Cerebellar nuclear complex (tissue), 1 donor: ENCODE measurements at regions not wholly inside any gene's neighbourhood (a gene's known extent, or its start where the extent isn't known, plus 50 kb on each side); places are given as distances from the start of the nearest gene placed in this dataset.
"Not testable (repeated sequence)": the region's sequence is repeated elsewhere in the genome, so short reads cannot be mapped to it uniquely, and the experiment has no call there.

Source experiments
- DNase-seq, 2 experiments: peaks; one replicate each; lab custom pipeline; 2025; lab: John Stamatoyannopoulos, UW

DNA sequence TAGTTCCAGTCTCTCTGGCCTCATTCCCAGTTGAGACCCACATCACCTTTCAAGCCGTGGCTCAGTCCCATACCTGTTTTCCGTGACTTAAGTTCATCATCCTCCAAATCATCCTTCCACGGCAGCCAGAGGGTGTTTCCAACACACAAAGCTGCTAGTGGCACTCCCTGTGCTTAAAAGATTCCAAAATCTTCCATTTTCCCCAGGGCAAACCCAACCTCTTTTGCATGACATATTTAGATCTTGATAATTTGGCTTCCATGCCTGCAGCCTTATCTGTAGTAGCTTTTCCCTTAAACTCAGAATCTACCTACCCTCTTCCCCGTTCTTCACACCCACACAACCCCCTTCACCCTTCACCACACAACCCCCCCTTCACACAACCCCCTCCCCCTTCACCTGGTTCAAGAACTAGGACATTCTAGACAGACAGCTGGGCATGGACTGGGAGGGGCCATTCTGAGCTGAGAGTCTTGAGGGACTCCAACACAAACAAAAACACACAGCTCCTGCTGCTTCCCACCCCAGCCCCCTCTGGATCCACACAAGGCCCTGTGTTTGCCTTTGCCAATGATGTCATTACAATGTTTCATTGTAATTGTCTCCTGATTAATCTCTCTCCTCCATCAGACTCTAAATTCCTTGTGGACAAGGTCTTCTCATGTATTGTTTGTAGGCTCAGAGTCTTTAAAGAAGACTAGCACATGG is 268.2 kb downstream of the SH3GL2 start:
- DNase-seq: no peak

DNA sequence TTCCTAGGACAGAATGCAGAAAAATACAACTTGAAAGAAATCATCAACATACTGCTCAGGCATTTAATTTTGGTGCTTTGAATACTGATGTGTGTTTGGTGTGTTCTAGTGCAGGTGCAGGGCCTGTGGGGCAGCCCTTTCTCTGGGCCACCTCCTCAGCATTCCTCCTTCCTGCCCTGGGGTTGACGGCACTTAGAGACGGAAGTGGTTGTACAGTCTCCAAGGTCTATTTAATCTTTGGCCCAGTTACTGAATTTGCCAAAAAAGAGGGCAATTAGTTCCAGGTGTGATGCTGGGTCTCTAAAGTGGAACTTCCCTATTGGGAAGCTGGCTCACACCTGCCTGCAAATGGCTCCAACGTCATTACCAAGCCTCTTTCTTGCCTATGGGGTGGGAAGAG is 269.0 kb downstream of the SH3GL2 start:
- no peak for DNase-seq

DNA sequence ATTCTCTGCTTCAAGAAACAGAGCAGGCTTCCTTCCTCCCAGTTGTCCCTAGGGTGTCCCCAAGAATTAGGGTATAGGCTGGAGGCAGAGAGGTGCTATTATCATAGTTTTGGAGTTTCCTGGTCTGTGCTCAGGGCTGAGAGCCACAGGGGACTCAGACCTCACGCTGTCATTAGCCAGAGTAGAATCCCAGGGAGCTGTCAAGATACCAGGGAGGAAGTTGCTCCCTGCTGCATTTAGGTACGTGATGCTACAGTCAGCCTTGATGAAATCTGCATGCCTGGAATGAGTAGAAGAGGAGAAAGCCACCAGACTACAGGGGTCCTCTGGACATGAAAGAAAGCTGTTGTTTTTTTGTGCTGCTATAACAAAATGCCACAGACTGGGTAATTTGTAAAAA is 273.2 kb downstream of the SH3GL2 start:
- no peak for DNase-seq

DNA sequence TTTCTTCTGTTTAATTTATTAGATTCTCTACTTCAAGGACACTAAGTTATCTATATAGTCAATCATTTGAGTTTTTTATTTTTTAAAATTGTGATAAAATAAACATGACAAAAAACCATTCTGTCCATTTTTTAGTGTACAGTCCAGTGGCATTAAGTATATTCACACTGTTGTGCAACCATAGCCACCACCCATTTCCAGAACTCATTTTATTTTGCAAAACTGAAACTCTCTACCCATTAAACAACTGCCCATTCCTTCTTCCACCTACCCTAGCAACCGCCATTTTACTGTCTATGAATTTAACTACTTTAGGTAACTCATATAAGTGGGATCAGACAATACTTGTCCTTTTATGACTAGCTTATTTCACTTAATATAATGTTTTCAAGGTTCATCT is 275.6 kb downstream of the SH3GL2 start:
- no peak for DNase-seq

- no peak for DNase-seq
Measured at GRCh38 chr9:17856995-17857394, 278.1 kb downstream of the SH3GL2 start.

DNA sequence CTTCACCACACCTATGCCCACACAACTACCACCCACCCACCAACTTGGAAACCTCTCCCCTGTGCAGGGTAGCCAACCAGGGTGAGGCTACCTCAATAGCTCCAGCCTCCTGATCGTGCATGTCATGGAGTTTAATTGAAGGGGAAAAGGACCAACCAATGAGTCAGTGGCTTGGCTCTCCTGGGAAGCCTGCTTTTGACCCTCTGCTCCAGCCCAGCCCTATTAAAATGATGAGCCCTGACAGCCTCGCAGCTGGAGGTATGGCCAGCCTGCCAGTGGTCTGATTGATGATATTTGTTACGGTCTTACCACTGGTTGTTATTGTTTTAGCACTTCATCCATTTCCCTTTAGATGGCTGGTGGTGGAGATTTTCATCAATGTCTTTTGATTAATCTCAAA is 280.4 kb downstream of the SH3GL2 start:
- DNase-seq: no peak

DNA sequence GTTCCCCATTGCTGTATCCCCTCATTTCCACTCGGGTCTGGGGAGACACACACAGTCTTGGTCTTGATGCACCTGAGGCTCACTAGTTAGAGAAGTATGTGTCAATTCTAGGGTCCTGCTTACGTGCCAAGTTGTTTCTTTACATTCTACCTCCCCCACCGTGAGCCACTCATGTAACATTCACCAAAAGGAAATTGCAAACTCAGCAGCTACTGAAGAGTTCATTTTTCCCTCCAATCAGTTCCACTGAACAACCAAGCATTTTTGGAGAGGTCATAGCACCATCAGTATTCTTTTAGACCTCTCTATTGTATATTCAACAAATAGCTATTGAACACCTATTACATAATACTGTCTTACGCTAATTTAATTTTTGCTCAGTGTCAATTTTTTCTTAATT is 281.1 kb downstream of the SH3GL2 start:
- DNase-seq: no peak

DNA sequence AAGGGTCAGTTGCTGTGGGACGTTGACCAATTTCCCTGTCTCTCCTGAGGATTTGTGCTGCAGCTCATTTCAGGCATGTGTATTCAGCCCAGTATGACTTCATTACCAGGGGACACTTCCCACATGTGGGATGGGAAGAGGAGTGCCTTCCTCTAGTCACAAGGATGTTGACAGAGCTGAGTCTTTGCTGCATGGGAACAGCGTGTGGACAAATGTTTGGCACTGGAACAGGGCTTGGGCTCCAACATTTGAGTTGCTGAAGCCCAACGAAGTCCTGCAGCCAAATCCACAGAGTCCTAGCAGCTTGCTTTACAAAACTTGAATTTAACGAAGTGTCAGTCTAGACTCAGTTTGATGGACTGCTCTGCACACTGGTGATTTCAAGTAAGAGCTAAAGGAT is 283.2 kb downstream of the SH3GL2 start:
- DNase-seq: no peak

- DNase-seq: no peak
Measured at GRCh38 chr9:17862629-17863028, 283.8 kb downstream of the SH3GL2 start.

- no peak for DNase-seq
Measured at GRCh38 chr9:17863213-17863883, 284.5 kb downstream of the SH3GL2 start.

DNA sequence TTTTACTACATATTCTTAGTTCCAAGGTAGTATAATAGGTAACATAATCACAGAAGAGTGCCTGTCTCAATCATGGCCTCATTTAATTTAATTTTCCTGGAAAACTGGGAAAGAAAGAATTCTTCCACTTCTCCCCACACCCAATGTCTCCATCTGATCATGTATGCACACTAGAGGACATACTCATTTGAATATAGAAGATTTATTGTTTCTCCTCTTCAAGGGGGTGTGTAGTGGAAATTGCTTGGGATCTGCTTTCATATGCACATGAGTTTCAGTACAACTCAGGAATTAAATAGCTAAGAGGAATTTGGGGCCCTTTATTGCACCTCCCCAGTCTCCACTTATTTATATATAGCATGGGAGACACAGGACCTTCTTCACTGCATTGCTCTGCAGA is 285.1 kb downstream of the SH3GL2 start:
- no peak for DNase-seq

DNA sequence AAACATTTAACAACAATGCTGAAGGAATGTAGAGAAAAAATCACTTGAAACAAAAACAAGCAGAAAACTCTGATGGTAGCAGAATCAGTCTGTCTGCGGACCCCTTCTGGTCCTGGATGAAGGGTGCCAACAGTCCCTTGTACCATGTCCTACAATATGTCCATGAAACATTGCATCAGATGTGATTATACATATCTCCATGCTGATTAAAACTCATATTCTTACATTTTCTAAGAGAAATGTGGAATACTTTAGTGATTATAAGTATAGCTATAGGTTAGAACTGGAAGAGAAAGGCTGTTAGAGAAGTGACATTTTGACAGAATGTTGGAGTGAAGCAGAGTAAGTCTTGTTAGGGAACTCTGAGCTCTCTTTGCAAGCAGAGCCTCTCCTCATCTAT is 286.1 kb downstream of the SH3GL2 start:
- DNase-seq: no peak

DNA sequence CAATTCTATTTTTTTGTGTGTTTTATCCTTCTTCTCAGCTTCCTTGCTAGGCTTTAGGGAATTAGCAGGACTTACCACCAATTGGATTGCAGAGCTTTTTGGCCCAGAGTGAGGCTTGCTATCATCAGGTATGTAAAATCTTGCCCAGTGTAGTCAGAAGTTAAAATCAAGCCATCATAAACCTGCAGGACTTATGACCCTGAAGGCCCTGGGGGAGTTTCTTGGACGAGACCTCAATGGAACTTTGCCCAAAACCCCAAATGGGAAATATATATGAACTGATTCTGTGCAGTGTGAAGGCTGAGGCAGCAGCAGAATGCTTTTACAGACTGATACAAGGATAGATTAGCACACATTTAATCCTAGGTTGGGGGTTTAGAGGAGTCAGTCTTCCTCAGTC is 287.0 kb downstream of the SH3GL2 start:
- no peak for DNase-seq

DNA sequence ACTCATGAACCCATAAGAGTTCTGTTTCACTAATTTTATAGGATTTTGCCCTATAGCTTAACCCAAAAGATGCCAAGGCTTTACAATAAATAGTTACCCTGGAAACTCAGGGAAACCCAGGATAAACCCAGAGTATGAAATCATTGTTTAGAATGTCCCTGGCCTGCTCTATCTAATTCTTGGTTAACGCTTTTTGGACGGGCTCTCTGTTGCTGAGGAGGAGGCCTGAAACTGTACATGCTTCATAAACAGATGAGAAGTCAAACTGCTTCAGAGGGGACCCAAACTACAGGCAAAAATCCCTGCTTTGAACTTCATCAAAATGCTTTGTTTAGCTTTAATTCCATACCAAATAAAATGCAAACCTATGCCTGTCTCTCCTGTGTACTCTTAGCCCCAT is 291.9 kb downstream of the SH3GL2 start:
- DNase-seq: no peak

DNA sequence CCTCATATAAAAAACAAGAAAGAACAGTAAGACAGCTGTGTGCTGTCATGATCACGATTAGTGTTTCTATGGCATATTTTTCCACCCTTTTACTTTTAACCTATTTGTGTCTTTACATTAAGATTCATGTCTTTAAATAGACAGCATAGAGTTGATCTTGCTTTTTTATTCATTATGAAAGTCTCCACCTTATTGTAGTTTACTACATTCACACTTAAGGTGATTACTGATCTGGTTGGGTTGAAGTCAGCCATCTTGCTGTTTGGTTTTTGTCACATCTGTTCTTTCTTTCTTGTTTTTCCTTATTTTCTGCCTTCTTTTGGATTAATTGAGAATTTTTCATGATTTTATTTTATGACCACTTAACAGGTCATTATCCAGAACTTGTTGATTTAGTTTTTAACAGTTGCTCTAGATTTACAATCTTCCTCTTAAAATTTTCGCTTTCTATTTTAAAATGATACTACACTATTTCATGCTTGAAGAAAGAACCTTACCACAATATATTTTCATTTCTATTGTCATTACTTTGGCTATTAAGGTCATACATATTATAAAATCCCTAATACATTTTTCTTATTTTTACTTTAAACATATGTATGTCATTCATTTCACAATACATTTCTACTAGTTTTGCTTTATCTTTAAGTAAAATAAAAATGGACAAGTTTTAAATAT is 292.5 kb downstream of the SH3GL2 start:
- DNase-seq: no peak

GRCh38 chr9:17875886-17876285 is 297.0 kb downstream of the SH3GL2 start:
- no peak for DNase-seq

DNA sequence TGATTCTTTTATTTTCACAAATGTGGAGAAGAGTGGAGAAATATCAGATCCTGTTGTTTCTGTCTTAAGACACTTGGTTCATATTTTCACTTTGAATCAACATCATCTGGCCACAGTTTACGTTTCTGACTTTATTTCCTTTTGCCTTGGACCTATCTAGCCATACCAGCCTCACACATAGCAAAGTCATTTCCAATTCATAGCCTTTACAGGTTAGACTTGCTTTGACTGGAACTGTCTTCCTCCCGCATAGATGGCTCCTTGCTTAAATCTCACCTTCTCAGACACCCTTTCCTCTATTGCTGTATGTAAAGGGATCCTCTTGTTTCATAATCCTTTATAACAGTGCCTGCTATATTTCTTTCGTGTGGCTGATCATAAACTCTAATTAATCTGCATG is 297.8 kb downstream of the SH3GL2 start:
- no peak for DNase-seq

DNA sequence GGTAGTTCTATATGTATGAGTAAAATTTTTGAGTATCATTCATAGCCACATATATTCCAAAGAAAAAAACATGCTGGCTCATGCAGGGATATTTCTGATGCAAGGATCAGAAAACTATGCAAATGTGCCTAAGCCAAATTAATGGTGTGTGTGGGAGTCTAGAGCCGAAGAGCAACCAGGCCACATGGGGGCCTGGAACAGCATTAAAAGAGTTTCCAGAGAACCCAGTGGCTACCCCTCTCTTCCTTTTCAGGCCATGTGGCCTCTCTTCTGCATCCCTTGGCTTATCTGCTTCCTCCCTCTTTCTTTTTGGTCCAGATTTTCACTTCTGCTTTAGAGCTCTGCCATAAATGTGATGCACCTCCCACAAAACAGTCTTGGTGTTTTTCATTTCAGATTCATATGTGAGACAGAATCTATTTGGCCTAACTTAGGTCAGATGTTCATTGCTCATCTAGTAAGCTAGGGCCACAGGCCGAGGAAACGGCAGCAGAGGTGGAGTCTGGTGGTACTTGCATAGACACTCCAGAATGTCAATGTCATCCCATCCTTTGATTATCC is 300.0 kb downstream of the SH3GL2 start:
- no peak for DNase-seq

DNA sequence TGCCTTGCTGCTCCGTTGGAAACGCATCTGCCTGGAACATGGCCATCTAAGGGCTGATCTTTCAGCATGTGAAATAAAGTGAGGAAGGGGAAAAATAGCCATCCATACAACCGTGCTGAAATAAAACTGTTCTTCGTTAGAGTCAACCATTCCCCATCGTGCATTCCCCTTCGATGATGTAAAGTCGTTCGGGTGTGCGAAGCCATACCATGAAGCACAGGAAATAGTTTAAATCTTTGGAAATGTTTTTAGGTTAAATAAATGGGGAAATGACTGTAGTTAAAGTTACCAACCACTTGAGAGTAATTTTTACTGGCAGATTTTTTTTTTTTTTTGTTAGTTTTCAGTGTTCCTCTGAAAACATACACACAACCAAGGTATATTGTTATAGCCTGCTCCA is 302.5 kb downstream of the SH3GL2 start:
- DNase-seq: no peak

- DNase-seq: no peak
Measured at GRCh38 chr9:17882688-17883594, 304.1 kb downstream of the SH3GL2 start.

DNA sequence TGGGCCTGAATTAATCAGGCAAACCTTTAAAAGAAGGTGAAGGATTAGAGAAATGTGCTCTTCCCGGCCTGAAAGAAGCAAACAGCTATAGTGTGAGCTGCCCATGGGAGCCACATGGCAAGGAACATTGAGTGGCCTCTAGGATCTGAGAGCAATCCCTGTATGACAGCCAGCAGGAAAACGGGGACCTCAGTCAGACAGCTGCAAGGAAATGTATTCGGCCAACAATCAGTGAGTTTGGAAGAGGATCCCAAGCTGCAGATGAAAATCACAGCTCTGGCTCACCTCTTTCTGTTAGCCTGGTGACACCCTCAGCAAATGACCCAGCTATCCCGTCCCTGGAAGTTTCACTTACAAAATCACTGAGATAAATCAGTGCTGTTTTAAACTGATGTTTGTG is 309.2 kb downstream of the SH3GL2 start:
- no peak for DNase-seq

- DNase-seq: not testable (repeated sequence)
Measured at GRCh38 chr9:17888964-17889363, 310.1 kb downstream of the SH3GL2 start.
